HG02981 (cell line): ENCODE measurements at regions not wholly inside any gene's neighbourhood (a gene's known extent, or its start where the extent isn't known, plus 50 kb on each side); places are given as distances from the start of the nearest gene placed in this dataset.
A peak's percentile ranks its signal among the peaks of the same experiment; 100 is the strongest.

Experiments used
- ATAC-seq: cut with Tn5 transposase; IDR thresholded peaks from one replicate; pipeline ENCODE4 v1.9.1; 2021; ENCODE audit warnings: mild to moderate bottlenecking, moderate library complexity; ENCODE audit not compliant: unreplicated experiment

DNA sequence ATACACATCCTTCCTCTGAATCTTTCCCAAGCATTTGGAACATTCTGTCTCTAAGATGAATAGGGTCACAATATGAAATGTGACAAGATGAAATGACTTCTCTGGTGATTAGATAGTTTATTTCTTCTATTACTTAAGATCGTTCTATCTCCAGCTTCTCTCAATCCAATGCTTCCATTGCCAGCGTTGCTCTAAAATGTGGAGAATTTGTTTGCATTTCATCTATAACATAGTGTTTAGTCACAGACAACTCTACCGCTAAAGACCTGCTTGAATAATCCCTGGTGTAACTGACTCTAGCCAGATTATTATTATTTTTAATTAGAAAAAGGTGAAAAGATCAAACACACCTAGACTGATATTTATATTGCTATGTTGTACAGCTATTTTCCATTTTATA is 184.7 kb upstream of the PRICKLE1 start:
- ATAC-seq = no peak

DNA sequence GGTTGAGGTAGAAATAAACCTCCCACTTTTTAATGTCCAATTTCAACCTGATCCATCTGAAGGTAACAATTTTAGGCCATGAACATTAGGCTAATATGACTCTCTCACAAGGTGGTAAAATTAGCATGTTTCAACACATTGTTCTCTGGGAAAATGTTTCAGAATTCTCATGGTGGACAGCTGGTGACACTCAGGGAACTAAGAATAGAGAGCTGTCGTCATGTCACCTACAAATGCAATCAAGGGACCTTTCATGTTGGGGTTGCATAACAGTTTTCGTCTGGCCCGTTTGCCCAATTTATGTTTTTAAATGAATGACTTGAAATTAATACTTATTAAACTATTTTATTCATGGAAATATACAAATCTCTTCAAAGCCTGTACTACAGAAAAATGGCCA is 180.7 kb upstream of the PRICKLE1 start:
- ATAC-seq = no peak

DNA sequence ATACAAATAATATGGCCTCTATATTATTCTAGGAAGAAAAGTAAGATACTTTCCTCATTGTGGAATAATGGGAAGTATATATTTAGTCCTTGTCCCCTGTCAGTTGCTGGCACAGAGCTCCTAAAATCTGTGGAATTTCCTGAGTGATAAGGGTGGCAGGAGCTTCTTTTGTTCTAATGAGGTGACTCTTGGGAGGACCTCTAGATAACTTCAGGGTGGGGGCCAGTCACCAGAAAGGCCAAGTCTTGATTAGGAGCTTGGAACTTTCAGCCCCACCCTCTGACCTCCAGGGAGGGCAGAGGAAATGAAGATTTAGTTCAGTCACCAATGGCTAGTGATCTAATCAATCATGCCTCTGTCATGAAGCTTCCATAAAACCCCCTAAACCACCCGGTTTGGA is 179.9 kb upstream of the PRICKLE1 start:
- ATAC-seq = no peak

DNA sequence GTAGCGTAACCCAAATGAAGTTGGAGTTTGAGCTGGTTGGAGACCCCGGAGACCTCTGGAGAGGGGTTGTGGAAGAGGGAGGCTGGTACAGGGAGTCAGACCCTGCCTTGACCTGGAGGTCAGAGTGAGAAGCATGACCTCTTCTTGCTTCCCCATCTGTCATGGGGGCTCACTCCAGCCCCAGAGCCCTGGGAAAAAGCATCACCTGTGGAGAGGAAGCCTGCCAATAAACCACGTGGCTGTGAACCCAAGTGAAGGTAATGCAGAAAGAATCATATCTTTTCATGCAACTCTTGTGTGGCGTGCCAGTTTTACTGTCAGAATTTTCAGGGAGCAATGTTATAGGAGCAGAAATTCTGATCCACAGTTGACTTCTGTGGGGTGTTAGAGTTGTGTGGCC is 178.5 kb upstream of the PRICKLE1 start:
- ATAC-seq = no peak

DNA sequence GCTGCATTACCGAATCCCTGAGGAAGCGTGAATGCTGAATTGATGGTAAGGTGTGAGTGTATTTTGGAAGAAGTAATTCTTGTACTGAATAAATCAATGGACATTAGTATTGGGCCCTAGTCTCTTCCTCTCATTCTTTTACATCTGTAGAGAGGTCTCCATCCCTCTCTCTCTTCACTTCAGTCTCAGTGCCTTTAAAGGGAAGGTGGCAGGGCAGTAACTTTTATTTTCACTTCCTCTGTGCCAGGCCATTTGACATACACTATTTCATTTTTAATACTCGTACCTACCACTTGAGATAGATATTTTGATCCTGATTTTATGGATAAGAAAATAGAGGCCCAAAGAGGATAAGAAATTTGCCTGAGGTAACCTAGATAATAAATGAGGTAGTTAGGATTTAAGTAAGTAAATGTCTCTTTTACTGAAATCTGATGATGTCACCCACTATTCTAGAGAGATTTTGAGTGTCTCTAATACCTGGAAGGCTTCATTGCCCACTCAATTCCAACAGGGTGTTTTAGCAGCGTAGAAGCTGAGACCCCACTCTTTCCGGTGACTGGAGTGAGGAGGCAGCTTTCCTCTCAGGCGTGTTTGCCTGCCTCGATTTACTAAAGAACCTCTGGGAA is 177.9 kb upstream of the PRICKLE1 start:
- ATAC-seq = no peak

DNA sequence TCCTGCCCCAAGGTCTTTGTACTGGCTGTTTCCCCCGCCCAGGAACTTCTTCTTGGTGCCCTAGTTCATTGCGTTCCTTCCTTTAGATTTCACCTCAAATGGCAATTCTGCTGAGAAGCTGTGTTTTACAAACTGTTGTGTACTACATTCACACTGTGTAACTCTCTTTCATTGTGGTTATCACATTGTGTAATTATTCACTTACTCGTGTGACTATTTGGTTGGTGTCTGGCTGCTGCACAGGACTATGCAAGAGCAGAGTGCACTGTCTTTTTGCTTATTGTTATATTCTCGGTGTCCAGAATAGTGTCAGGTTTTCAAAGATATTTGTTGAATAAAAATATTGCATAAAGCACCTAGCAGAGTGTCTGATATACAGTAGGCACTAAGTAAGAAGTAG is 177.2 kb upstream of the PRICKLE1 start:
- ATAC-seq = no peak

DNA sequence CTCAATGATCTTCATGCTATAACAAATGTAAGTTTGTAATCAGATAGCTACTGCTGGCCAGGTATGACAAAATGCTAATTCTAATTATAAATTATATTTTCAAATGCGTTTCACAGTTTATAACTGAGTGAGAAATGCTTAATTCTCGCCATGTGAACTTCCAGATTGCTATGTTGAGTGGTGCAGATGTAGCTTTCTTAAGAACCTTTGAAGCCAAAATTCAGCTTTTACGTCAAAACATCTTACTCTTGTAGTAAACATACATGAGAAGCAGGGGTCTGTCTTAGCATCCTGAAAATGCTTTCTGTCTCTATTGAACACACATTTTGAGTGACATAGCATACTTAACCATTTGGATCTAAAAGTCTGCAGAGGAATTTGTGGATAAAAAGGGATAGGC is 176.5 kb upstream of the PRICKLE1 start:
- ATAC-seq = no peak

DNA sequence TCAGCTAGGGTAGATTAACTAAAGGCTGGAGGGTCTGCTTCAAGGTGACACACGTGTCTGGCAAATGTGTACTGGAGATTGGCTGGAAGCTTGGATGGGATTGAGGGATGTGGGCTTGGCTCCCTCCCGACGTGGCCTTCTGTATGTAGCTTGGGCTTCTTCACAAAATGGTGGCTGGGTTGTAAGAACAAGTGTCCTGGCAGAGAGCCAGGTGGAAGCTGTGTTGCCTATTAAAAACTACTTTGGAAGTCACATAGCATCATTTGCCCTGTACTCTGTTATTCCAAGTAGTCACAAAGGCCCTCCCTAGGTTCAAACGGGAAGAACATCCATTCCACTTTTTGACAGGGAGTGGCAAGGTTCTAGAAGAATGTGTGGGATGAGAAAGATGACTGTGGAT is 174.1 kb upstream of the PRICKLE1 start:
- no peak for ATAC-seq

DNA sequence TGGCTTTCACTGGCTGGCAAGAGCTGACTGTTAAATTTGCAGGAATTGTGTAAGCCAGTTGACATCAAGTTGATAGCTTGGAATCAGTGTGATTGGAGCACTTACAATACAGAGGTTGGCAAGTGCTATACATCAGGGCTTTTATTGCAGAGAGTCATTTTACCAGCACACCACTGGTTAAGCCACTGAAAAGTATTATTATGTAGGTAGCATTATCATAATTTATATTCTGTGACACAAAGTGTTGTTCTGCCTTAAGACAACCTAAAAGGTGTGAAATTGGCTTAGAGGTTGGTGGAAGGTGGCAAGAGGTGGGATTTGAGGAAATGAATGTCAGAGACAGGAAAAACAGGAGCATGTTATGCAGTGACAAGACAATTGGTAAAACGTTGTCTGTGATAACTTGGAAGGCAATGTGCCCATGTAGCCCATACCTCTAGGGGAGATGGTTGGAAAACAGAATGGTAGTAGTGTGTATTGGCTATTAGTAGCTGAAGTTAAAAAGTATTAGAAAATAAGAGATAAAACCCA is 172.9 kb upstream of the PRICKLE1 start:
- ATAC-seq = no peak

DNA sequence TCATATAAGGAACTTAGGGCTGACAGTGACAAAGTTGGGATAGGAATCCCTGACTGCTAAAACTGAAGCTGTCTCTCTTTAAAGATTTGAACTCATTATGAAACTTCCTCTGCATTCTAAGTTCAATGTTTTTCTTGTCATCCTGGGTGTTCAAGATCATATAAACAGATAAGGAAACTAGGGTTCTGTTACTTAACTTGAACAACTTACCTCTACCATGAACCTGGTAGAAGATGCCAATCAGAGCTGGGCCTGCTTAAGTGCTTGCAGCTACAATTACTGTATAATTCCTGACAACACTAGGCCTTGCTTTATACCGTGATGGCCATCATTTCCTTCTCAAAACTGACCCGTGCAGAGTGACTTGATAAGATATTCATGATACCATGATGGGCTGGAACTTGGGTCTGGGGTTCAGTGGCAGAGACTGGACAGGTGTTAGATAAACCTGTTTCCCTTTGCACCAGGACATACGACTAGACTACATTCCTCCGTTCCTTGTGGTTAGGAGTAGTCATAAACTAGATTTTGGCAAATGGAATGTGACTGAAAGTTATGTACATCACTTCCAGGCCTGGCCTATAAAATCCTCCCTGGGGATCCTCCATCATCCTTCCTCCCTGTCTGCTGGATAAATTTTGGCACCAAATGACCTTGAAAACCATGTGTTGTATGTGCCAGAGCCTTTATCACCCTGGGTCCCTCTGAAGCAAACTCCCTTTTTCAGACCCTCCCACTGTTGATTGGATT is 172.2 kb upstream of the PRICKLE1 start:
- ATAC-seq = no peak

DNA sequence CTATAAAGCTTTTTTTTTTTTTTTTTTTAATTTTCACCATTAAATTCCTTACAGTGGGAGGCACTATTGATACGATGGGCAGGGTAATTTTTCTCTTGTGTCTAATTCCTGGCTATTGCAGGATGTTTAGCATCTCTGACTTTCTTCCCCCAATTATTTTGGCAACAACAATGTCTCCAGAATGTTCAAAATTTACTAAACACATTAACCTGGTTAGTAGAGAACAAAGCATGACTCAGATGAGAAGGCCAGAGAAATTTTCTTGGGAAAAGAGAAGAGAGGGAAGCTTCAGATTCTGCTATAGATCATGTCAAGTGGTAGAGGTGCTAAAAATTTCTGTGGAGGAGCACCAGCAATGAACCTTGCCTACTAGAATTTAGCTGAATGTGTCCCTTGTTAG is 171.5 kb upstream of the PRICKLE1 start:
- ATAC-seq = no peak

DNA sequence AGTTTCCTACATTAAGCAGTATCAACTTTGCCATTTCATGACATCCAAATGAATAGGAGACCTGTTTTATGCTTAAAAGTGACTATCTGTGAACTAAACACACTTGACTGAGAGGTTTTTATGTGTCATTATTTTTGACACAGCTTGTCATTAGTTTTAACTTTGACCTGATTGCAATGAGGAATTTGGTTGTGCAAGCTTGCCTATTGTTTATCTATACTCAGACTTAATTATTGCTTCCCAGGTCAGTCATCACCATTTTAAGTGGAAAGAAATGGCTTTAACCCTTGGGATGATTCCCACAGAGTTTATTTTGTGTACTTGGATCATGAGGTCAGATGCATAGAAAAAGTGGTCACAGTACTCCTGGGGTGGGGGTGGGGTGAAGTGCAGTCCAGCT is 171.0 kb upstream of the PRICKLE1 start:
- no peak for ATAC-seq

DNA sequence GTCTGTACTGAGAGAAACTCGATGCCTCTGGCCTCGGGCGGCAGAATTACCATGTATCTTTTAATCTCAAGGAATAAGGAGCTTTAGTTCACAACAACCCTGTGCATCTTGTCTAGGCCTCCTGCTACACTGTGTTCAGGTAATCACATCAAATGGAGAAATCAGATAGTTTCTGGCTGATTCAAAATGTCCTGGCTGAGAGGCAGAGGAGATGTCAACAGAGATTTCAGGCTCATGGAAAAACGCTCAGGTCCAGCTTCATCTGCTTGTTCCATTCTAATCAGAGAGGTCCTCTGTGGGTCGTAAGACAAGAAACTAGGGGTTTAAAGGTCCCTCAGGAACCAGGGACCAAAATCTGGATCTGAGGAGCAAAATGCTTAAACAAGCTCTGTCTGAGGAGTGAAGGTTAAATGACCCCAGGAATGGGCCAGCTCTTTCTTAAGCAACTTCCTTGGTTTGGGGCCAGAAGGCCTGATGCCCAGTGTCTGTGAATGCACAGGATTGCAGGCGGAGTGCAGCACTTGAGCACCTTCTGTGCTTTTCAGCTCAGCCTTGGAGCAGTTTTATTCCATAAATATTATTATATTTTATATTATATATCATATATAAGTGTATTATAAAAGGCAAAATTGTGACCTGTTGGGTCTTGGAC is 170.2 kb upstream of the PRICKLE1 start:
- no peak for ATAC-seq

DNA sequence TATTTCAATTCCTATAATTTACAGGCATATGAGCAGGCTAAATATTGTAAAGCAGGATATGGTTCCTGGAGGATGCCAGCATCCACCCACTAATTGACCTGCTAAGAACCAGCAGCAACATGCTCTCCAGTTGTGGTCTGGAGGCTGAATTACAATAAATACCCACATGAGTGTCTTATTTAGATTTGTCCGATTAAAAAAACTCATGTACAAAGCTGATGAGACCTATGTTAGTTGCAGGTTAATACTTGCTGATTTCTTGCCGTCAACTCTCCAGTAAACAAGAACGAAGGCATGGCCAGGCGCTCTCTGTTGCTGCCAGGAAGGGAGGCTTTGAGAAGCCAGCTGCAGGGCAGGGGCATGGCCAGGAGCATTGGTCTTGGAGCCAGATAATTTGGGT is 169.3 kb upstream of the PRICKLE1 start:
- no peak for ATAC-seq

DNA sequence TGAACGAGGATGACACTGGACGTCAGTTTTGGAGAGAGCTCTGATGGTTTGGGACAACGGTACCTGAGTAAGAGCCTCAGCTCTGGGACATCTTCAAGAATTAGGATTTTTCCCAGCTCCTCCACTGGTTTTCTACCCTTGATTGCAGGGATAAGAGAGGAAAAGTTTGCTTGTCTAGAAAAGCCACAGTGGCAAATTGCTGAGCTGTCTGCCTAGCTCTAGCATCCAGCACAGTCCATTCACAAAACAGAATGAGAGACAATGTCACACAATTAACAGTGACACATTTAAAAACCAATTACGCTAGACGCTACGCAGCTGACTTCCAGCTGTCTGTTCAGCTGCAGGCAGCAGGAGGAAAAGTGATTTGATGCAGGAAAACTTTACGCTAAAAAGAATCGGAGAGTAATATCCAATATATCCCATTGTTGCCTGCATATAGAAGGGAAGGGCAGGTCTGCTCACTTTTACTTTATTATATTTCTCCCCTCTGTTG is 168.1 kb upstream of the PRICKLE1 start:
- no peak for ATAC-seq

DNA sequence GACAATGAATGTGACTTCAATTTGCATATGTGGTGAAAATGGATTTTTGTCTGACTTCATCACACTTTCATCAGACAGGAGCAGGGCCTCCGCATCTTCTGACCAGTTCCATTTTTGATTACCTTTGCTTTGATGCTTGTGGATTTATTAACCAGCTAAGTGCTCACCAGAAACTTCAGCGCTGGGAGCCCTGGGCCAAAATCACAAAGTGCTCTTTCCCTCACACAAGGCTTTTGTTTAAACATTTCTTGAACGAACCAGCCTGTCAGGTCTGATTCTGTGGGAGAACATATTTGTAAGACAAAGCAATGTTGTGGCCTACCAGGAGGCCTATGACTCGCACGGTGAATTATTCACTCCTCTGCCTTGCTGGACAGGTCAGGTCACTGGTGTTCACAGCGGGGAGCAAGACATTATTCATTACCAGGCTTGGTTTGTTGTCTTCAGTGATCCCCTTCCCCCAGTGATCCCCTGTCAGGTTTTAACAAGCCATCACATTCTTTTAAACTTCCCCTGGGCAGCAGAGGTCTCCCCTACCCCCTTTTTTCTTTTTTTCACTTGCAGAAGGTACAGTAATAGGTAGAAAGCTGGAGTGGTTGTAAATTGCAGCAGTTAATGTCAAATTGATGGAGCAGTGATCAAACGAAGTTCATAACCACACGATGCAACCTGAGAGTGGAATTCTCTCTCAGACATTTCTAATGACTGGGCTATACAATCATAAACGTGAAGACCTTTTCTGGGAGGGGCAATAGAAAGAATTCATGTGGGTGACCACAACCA is 167.5 kb upstream of the PRICKLE1 start:
- peak; percentile 64 for ATAC-seq

DNA sequence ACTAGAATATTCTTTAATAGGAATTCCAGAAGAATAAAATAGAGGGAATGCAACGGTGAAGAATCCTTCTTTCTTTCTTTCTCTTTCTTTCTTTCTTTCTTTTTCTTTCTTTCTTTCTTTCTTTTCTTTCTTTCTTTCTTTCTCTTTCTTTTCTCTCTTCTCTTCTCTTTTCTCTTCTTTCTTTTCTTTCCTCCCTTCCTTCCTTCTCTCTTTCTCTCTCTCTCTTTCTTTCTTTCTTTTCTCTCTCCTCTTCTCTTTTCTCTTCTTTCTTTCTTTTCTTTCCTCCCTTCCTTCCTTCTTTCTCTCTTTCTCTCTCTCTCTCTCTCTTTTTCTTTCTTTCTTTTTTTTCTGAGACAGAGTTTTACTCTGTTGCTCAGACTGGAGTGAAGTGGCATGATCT is 160.8 kb upstream of the PRICKLE1 start:
- no peak for ATAC-seq

DNA sequence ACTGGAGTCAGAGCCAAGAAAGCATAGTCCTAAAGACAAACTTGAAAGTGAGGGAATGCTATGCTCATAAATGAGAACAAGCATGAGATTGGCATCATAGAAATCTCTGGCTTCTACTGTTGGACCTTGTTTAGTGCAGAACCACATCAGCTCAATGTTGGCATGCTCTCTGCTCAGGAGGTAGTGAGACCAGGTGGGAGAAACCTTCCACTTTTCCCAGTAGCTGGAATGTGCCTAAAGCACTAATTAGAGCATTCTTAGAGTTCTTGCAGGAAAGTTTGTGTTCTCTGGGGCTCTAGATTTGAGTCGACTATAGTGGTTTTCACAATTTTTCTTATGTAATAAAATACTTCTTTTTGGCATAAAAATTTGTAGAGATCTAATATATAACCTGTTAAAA is 159.7 kb upstream of the PRICKLE1 start:
- no peak for ATAC-seq

DNA sequence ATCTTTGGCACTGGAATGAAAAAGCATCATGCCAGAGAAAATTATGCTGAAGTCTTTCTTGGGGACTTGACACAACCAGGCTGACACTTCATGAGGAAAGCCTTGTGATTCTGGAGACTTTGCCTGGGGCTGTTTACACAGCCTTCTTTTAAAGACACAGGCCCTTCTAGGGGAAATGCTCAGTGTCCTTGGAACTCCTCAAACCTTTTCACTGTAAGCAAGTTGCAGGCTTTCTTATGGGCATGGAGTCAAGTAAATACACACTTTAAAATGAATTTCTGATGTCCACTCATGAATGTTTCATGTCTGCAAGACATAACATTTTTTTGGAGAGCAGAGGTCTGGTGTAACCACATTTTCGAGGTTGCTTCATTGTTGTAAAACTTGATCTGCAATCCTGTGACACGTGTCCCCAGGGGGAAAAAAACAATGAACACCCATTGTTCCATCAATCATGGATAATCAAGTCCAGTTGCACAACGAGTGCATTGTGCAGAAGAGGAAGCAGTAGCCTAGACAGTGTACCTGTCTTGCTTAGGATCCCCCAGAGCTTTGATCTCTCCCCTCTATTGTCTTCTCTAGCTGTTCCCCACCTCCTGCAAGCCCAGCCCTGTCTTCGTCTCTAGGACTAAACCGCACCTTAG is 155.1 kb upstream of the PRICKLE1 start:
- ATAC-seq = no peak

DNA sequence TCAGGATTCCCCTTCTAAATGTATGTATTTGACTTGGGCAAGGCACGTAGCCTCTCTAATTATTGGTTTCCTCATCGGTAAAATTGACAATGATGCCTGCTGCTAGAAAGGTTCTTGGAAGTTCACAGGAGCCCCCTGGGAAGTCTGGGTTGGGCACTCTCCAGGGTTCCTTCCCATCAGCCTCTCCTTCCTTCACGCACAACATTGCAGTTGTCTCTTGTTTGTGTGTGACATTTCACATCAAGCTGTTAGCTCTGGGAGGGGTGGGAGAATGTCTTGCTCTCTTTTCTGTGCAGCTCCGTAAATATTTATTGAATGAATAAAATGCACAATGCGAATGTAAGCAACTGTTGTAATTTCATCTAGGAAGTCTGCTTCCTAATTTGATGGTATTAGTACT is 153.2 kb upstream of the PRICKLE1 start:
- no peak for ATAC-seq
